IMR-90 (cell line): ENCODE measurements at regions not wholly inside any gene's neighbourhood (a gene's known extent, or its start where the extent isn't known, plus 50 kb on each side); places are given as distances from the start of the nearest gene placed in this dataset.

ENCODE experiments used
- ATAC-seq: fragments of 200-7000 bp; cut with Tn5 transposase; 2 replicates; pipeline ENCODE4 v1.9.1; 2020; ENCODE audit warnings: low read depth, mild to moderate bottlenecking, moderate library complexity
- BruUV-seq: library from RNA; stranded (reverse); fragments of 400-500 nt; replicated peaks from 2 replicates; lab custom pipeline; 2021; lab: Mats Ljungman, UMichigan
- CTCF ChIA-PET: fragments of 300-600 bp; formaldehyde crosslinking; extraction: SDS; loops from one replicate; lab custom pipeline; 2021; ENCODE audit warnings: antibody characterized with exemption; lab: Yijun Ruan, JAX
- POLR2A ChIA-PET: fragments of 300-600 bp; sonication (Branson Sonifier 250); formaldehyde crosslinking; loops from one replicate; lab custom pipeline; 2022; ENCODE audit warnings: antibody characterized with exemption; ENCODE audit not compliant: unreplicated experiment; lab: Charles Lee
- DNase-seq: peaks from one replicate; pipeline ENCODE4 v3.0.0; 2013
- H2AFZ ChIP-seq: replicated peaks from 2 replicates; pipeline ENCODE3; 2013; ENCODE audit warnings: low read length, mild to moderate bottlenecking; ENCODE audit not compliant: poor library complexity
- H2AK5ac ChIP-seq: 2 replicates; pipeline ENCODE4 v1.6.1; 2013; ENCODE audit warnings: low read depth, low read length, inconsistent platforms
- H2AK9ac ChIP-seq: replicated peaks from 2 replicates; pipeline ENCODE3; 2013; ENCODE audit warnings: mild to moderate bottlenecking, low read depth, low read length, moderate library complexity; ENCODE audit not compliant: poor library complexity
- H2BK120ac ChIP-seq: 2 replicates; pipeline ENCODE4 v1.6.1; 2013; ENCODE audit warnings: low read depth, low read length, inconsistent platforms
- H2BK15ac ChIP-seq: 3 replicates; pipeline ENCODE4 v1.6.1; 2013; ENCODE audit warnings: low read depth, low read length, inconsistent platforms
- H2BK20ac ChIP-seq: 2 replicates; pipeline ENCODE4 v1.6.1; 2013; ENCODE audit warnings: low read depth, mild to moderate bottlenecking, inconsistent platforms, low read length, moderate library complexity
- H2BK5ac ChIP-seq: 2 replicates; pipeline ENCODE4 v1.6.1; 2013; ENCODE audit warnings: mild to moderate bottlenecking, low read depth, low read length, inconsistent platforms; ENCODE audit not compliant: poor library complexity, severe bottlenecking
- H3K14ac ChIP-seq: replicated peaks from 2 replicates; pipeline ENCODE4 v1.6.1; 2013; ENCODE audit warnings: low read depth, low read length, inconsistent platforms
- H3K18ac ChIP-seq: 2 replicates; pipeline ENCODE4 v1.6.1; 2013; ENCODE audit warnings: low read depth, low read length, control low read depth
- H3K23ac ChIP-seq: 2 replicates; pipeline ENCODE4 v1.6.1; 2013; ENCODE audit warnings: low read depth, low read length, inconsistent platforms
- H3K27ac ChIP-seq: 2 replicates; pipeline ENCODE4 v1.5.1; 2013; ENCODE audit warnings: mild to moderate bottlenecking, control low read depth, low read length; ENCODE audit not compliant: insufficient read depth
- H3K27me3 ChIP-seq: 2 replicates; pipeline ENCODE4 v1.6.1; 2013; ENCODE audit warnings: low read length; ENCODE audit not compliant: control insufficient read depth, insufficient read depth
- H3K36me3 ChIP-seq: 2 replicates; pipeline ENCODE4 v1.6.1; 2013; ENCODE audit warnings: low read length, mixed read lengths; ENCODE audit not compliant: control insufficient read depth, insufficient read depth
- H3K4ac ChIP-seq: 2 replicates; pipeline ENCODE4 v1.6.1; 2013; ENCODE audit warnings: low read depth, low read length, inconsistent platforms
- H3K4me1 ChIP-seq: 2 replicates; pipeline ENCODE4 v1.6.1; 2013; ENCODE audit warnings: low read length, mixed read lengths; ENCODE audit not compliant: control insufficient read depth, insufficient read depth
- H3K4me2 ChIP-seq: 2 replicates; pipeline ENCODE4 v1.6.1; 2013; ENCODE audit warnings: low read depth, mild to moderate bottlenecking, control low read depth, low read length, moderate library complexity
- H3K4me3 ChIP-seq: 2 replicates; pipeline ENCODE4 v1.5.1; 2013; ENCODE audit warnings: low read depth, mild to moderate bottlenecking, control low read depth, low read length, moderate library complexity; ENCODE audit not compliant: insufficient read depth
- H3K56ac ChIP-seq: 2 replicates; pipeline ENCODE4 v1.6.1; 2013; ENCODE audit warnings: low read length, inconsistent platforms; ENCODE audit not compliant: insufficient read depth; ENCODE audit errors: extremely low read depth
- H3K79me1 ChIP-seq, 2 experiments: 2 replicates each; pipeline ENCODE4 v1.6.1; 2013; ENCODE audit warnings: low read length in 2 of 2, inconsistent platforms in 1 of 2, low read depth in 1 of 2
- H3K9ac ChIP-seq: 2 replicates; pipeline ENCODE4 v1.6.1; 2013; ENCODE audit warnings: low read depth, low read length, control low read depth
- H3K9me1 ChIP-seq: 2 replicates; pipeline ENCODE4 v1.6.1; 2013; ENCODE audit warnings: low read length, inconsistent platforms; ENCODE audit not compliant: insufficient read depth
- H3K9me3 ChIP-seq: 2 replicates; pipeline ENCODE4 v1.6.1; 2013; ENCODE audit warnings: low read length; ENCODE audit not compliant: control insufficient read depth, insufficient read depth
- H4K20me1 ChIP-seq: 2 replicates; pipeline ENCODE4 v1.6.1; 2013; ENCODE audit warnings: low read length, inconsistent platforms; ENCODE audit not compliant: insufficient read depth
- H4K5ac ChIP-seq: 2 replicates; pipeline ENCODE4 v1.6.1; 2013; ENCODE audit warnings: mild to moderate bottlenecking, low read depth, low read length, control low read depth
- H4K8ac ChIP-seq, 2 experiments: 2 replicates each; pipeline ENCODE4 v1.6.1; 2013; ENCODE audit warnings: low read depth in 2 of 2, low read length in 2 of 2, control low read depth in 1 of 2, inconsistent platforms in 1 of 2
- H4K91ac ChIP-seq: 2 replicates; pipeline ENCODE4 v1.6.1; 2013; ENCODE audit warnings: low read depth, low read length, inconsistent platforms; ENCODE audit not compliant: insufficient read depth
- CEBPB ChIP-seq: IDR thresholded peaks from 2 replicates; pipeline ENCODE4 v1.6.1; 2012; ENCODE audit warnings: low read depth, low read length, improper control_type of control experiment
- CHD1 ChIP-seq: IDR thresholded peaks from 2 replicates; pipeline ENCODE4 v1.6.1; 2012; ENCODE audit warnings: low read depth, low read length, improper control_type of control experiment
- CTCF ChIP-seq: conservative IDR thresholded peaks from 2 replicates; pipeline ENCODE4 v1.5.1; 2012; ENCODE audit warnings: mild to moderate bottlenecking, low read depth, low read length, improper control_type of control experiment
- ELK1 ChIP-seq: fragments of 150-350 bp; IDR thresholded peaks from 2 replicates; pipeline ENCODE4 v1.6.1; 2016; ENCODE audit warnings: low read depth, mild to moderate bottlenecking, low read length, moderate library complexity, borderline replicate concordance
- SMC3 ChIP-seq: fragments of 150-350 bp; IDR thresholded peaks from 2 replicates; pipeline ENCODE4 v1.6.1; 2016; ENCODE audit warnings: low read depth, mild to moderate bottlenecking, antibody characterized with exemption, low read length, moderate library complexity
- USF2 ChIP-seq: fragments of 150-350 bp; IDR thresholded peaks from 2 replicates; pipeline ENCODE4 v1.6.1; 2017; ENCODE audit warnings: mild to moderate bottlenecking, antibody characterized with exemption, low read length, low read depth
- WGBS, 2 experiments: methylation state at CpG; one replicate each; pipeline versions ENCODE4 v1.1.5 to v1.1.7; 2013; ENCODE audit warnings: missing lambda C conversion rate in 2 of 2; ENCODE audit not compliant: insufficient read length in 1 of 2; ENCODE audit errors: extremely low coverage in 2 of 2; 5-methylcytosine and 5-hydroxymethylcytosine counted together
- dilution Hi-C: fragments of 300-500 bp; cut with HindIII; formaldehyde crosslinking; loops from one replicate; pipeline ENCODE4 v1.14.3; 2018; ENCODE audit warnings: low sequenced_read_pairs; ENCODE audit not compliant: unreplicated experiment
- in situ Hi-C: fragments of 300-500 bp; cut with MboI; formaldehyde crosslinking; loops from 3 replicates; pipeline ENCODE4 v1.14.3; 2019; ENCODE audit warnings: low sequenced_read_pairs, inconsistent platforms, mixed read lengths
- intact Hi-C: fragments of 100-400 bp; cut with micrococcal nuclease; formaldehyde crosslinking; loops from 2 replicates; pipeline ENCODE4 v1.10.0; 2022

GRCh38 chr2:184463102-184463865 lies 135.0 kb upstream of the ZNF804A start:
- WGBS, 2 experiments: no CpG with 5 or more reads among the region's 4 CpGs
- in situ Hi-C loops: no loop called here

More at GRCh38 chr2:184463102-184463865, 135.0 kb upstream of the ZNF804A start:
- Histone ChIP-seq H3K4me3 (no peak overlapping the region), H2AK5ac (no peak overlapping the region), H4K91ac (no peak overlapping the region), H3K14ac (no peak overlapping the region), H2BK15ac (no peak overlapping the region), H2AK9ac (no peak overlapping the region), H3K23ac (no peak overlapping the region), H3K4me2 (no peak overlapping the region), H3K9ac (no peak overlapping the region), H3K4me1 (no peaks in the 10 kb centered on the region), H2AFZ (no peak overlapping the region), H3K27me3 (no peaks in the 10 kb centered on the region), H2BK20ac (no peak overlapping the region), H3K56ac (no peak overlapping the region), H3K4ac (no peak overlapping the region), H4K20me1 (no peaks in the 10 kb centered on the region), H3K36me3 (no peaks in the 10 kb centered on the region), H2BK5ac (no peak overlapping the region), H3K9me1 (no peaks in the 10 kb centered on the region), H4K8ac (no peak overlapping the region), H4K5ac (no peak overlapping the region), H3K9me3 (no peaks in the 10 kb centered on the region), H3K79me1 (no peaks in the 10 kb centered on the region), H3K27ac (no peak overlapping the region), H3K18ac (no peak overlapping the region), H2BK120ac (no peak overlapping the region)
- BruUV-seq: no TSS peak
- dilution Hi-C loops (no loop called here), intact Hi-C loops (no loop called here)
- ATAC-seq (no peak), DNase-seq (no peak)
- no peak for TF ChIP-seq CHD1
- no peak for TF ChIP-seq ELK1
- no peak for TF ChIP-seq SMC3
- peak; percentile 49; the same call in 1 of the 2 replicates for TF ChIP-seq CEBPB
- TF ChIP-seq USF2: no peak
- no peak for TF ChIP-seq CTCF
- POLR2A ChIA-PET: no interaction called here
- CTCF ChIA-PET: no interaction called here
